HG03280 (cell line): ENCODE measurements at regions not wholly inside any gene's neighbourhood (a gene's known extent, or its start where the extent isn't known, plus 50 kb on each side); places are given as distances from the start of the nearest gene placed in this dataset.

Experiments used
- ATAC-seq: cut with Tn5 transposase; IDR thresholded peaks from one replicate; pipeline ENCODE4 v1.9.1; 2021; ENCODE audit warnings: mild to moderate bottlenecking, moderate library complexity; ENCODE audit not compliant: unreplicated experiment

DNA sequence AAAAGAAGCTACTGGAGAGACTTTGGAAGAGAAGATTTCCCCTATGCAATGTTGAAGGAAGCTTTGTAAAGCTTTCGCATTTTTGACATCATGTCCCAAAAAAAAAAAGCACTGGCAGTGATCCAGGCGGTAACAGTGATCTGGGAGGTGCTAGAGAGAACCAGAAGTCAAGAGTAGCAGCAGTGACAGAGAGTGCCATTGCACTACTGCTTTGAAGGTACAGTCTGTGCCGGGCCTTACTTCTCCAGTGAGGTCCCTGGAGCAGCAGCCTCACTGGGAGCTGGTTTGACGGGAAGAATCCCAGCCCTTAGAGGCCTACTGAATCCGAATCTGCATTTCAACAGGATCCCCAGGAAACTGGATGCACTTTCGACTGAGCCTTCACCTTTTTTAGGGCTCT, 50.9 kb upstream of the ATL2 start:
- ATAC-seq = no peak

DNA sequence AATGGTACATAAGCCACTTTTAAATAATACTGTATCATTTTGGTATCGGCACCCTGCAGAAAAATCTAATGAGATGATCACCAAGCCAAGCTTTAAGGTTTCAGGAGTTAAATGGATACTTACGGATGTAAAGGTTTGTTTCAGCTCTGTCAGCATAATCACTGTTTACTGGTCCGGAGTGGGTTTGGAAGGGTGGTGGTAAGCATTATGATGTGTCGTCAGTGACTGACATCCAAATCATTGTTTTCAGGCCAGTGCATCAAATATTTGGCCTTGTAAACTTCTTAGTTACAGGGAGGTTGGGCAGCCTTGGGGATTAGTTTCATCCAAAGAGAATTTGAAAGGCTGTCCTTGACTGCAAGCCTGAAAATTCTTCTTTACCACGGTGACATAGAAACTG, 50.0 kb upstream of the ATL2 start:
- ATAC-seq = no peak
